ENCODE measurements at regions not wholly inside any gene's neighbourhood (a gene's known extent, or its start where the extent isn't known, plus 50 kb on each side); places are given as distances from the start of the nearest gene placed in this dataset.

GRCh38 chr5:98570661-98571191, 202.7 kb upstream of the RGMB start:
- H3K9me3 ChIP-seq (ENCODE audit: control insufficient read depth in 1 of 2, low read length in 2 of 2) = no peaks in the 10 kb centered on the region
- H3K4me1 ChIP-seq (ENCODE audit: control insufficient read depth in 1 of 2, insufficient read depth in 2 of 2, low read length in 2 of 2) = peaks cover 0 to 10% of the 10 kb centered on the region in 2 donors
- no peak overlapping the region for H3K27ac ChIP-seq (ENCODE audit: low read depth, low read length)
- no peaks in the 10 kb centered on the region for H3K36me3 ChIP-seq (ENCODE audit: control insufficient read depth in 1 of 2, insufficient read depth in 2 of 2, low read length in 2 of 2)
- H3K4me3 ChIP-seq (ENCODE audit: low read depth in 1 of 2, low read length in 2 of 2) = no peak overlapping the region
- H3K9ac ChIP-seq (ENCODE audit: low read depth in 1 of 2, low read length in 2 of 2) = no peak overlapping the region
- no peaks in the 10 kb centered on the region for H3K27me3 ChIP-seq (ENCODE audit: control insufficient read depth in 1 of 2, insufficient read depth in 2 of 2, low read length in 2 of 2)

- H3K36me3 ChIP-seq (ENCODE audit: control insufficient read depth in 1 of 2, insufficient read depth in 2 of 2, low read length in 2 of 2) = no peaks in the 10 kb centered on the region
- peaks cover 0 to 10% of the 10 kb centered on the region in 2 donors for H3K4me1 ChIP-seq (ENCODE audit: control insufficient read depth in 1 of 2, insufficient read depth in 2 of 2, low read length in 2 of 2)
- H3K9me3 ChIP-seq (ENCODE audit: control insufficient read depth in 1 of 2, low read length in 2 of 2) = no peaks in the 10 kb centered on the region
- no peaks in the 10 kb centered on the region for H3K27me3 ChIP-seq (ENCODE audit: control insufficient read depth in 1 of 2, insufficient read depth in 2 of 2, low read length in 2 of 2)
- no peak overlapping the region for H3K9ac ChIP-seq (ENCODE audit: low read depth in 1 of 2, low read length in 2 of 2)
- H3K27ac ChIP-seq (ENCODE audit: low read depth, low read length) = no peak overlapping the region
- no peak overlapping the region for H3K4me3 ChIP-seq (ENCODE audit: low read depth in 1 of 2, low read length in 2 of 2)
Observed at GRCh38 chr5:98573834-98574320, 199.6 kb upstream of the RGMB start.

DNA sequence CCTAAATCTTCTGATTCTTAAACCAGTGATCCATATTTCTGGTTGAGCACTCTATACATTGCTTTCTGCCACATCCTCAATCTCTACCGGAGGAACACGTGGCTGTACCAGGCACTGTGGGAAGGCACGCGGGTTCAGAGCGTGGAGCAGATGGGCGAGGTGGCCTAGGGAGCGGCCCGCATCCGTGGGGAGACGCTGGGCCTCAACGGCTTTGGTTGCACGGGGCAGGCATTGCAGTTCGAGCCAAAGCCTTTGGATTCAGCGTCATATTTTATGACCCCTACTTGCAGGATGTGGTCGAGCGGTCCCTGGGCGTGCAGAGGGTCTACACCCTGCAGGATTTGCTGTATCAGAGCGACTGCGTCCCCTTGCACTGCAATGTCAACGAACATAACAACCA, 197.2 kb upstream of the RGMB start:
- Histone ChIP-seq H3K27ac (ENCODE audit: low read depth, low read length) (no peak overlapping the region), H3K4me1 (ENCODE audit: control insufficient read depth in 1 of 2, insufficient read depth in 2 of 2, low read length in 2 of 2) (no peaks in the 10 kb centered on the region), H3K36me3 (ENCODE audit: control insufficient read depth in 1 of 2, insufficient read depth in 2 of 2, low read length in 2 of 2) (no peaks in the 10 kb centered on the region), H3K9me3 (ENCODE audit: control insufficient read depth in 1 of 2, low read length in 2 of 2) (no peaks in the 10 kb centered on the region), H3K9ac (ENCODE audit: low read depth in 1 of 2, low read length in 2 of 2) (no peak overlapping the region), H3K27me3 (ENCODE audit: control insufficient read depth in 1 of 2, insufficient read depth in 2 of 2, low read length in 2 of 2) (no peaks in the 10 kb centered on the region), H3K4me3 (ENCODE audit: low read depth in 1 of 2, low read length in 2 of 2) (no peak overlapping the region)

DNA sequence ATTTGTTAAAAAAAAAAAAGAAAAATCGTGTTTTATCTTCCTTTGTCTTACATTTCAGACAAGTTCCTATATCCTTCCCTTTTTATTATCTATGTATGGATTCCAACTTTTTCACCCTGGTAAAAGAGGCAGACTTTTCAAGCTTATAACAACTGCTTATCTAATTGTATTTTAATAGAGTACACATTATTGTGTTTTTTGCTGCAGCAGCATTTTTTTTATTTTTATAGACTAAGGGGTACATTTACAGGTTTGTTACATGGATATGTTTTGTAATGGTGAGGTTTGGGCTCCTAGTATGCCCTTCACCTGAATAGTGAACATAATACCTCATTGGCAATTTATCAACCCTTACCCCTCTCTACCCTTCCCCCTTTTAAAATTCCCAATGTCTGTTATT, 195.0 kb upstream of the RGMB start:
- Histone ChIP-seq H3K36me3 (ENCODE audit: control insufficient read depth in 1 of 2, insufficient read depth in 2 of 2, low read length in 2 of 2) (no peaks in the 10 kb centered on the region), H3K27ac (ENCODE audit: low read depth, low read length) (no peak overlapping the region), H3K9ac (ENCODE audit: low read depth in 1 of 2, low read length in 2 of 2) (no peak overlapping the region), H3K4me1 (ENCODE audit: control insufficient read depth in 1 of 2, insufficient read depth in 2 of 2, low read length in 2 of 2) (no peaks in the 10 kb centered on the region), H3K27me3 (ENCODE audit: control insufficient read depth in 1 of 2, insufficient read depth in 2 of 2, low read length in 2 of 2) (no peaks in the 10 kb centered on the region), H3K9me3 (ENCODE audit: control insufficient read depth in 1 of 2, low read length in 2 of 2) (no peaks in the 10 kb centered on the region), H3K4me3 (ENCODE audit: low read depth in 1 of 2, low read length in 2 of 2) (no peak overlapping the region)

DNA sequence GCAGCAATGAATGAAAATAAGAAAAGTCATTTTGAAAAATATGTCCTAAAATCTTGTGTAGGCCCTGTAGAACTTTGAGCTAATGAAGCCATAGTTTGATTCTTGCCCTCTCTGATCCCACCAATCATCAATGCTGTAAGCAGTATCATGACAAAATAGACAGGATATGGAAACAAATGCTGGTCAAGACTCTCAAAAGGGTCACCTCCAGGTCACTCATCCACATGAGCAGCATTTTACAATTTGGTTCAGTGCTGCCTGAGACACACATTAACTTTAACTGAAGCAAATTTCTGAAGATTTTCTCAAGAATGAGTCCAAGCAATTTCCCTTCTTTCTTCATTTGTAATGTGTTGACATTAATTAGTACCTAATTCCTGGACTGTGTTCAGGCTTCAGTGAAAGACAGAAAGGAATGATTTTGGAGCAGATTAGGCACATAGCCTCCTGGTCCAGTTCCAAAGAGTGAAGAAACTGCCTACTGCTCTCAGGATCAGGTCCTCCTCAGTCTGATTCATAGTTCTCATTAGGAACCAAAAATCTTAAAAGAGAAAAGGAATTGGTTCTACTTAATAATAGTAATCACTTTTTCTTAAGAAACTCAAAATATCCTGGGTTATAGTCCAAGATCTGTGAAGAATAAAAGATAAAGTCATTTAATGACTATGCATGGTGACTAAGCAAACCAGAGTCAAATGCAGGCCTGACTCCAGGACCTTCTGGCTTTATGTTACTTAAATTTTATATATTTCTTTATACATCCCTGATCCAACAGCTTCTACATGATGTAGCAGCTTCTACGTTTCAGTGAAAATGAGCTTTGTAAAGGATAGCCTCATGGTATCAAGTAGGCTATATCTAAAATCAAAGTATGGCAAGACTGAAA, 192.1 kb upstream of the RGMB start:
- Histone ChIP-seq H3K4me3 (ENCODE audit: low read depth in 1 of 2, low read length in 2 of 2) (no peak overlapping the region), H3K27me3 (ENCODE audit: control insufficient read depth in 1 of 2, insufficient read depth in 2 of 2, low read length in 2 of 2) (no peaks in the 10 kb centered on the region), H3K9me3 (ENCODE audit: control insufficient read depth in 1 of 2, low read length in 2 of 2) (no peaks in the 10 kb centered on the region), H3K4me1 (ENCODE audit: control insufficient read depth in 1 of 2, insufficient read depth in 2 of 2, low read length in 2 of 2) (no peaks in the 10 kb centered on the region), H3K9ac (ENCODE audit: low read depth in 1 of 2, low read length in 2 of 2) (no peak overlapping the region), H3K27ac (ENCODE audit: low read depth, low read length) (no peak overlapping the region), H3K36me3 (ENCODE audit: control insufficient read depth in 1 of 2, insufficient read depth in 2 of 2, low read length in 2 of 2) (no peaks in the 10 kb centered on the region)

DNA sequence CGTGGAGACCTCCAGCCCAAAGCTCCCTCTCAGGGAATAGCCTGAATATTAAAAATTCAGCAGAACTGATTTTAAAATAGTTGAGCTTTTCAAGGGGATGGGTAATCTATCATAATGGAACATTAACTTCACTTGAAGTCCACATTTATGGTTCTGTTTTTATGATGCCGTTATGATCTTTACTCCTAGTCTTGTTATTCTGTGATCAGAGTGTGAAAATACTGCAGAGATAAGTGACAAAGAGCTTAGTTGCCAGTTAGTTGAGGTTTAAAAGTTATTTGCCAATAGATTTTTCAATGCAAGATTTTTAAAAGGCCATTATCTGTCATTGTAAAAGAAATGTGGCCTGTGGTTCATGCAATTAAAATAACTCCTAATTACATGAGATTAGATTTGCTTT, 189.9 kb upstream of the RGMB start:
- no peak overlapping the region for H3K27ac ChIP-seq (ENCODE audit: low read depth, low read length)
- H3K27me3 ChIP-seq (ENCODE audit: control insufficient read depth in 1 of 2, insufficient read depth in 2 of 2, low read length in 2 of 2) = no peaks in the 10 kb centered on the region
- no peaks in the 10 kb centered on the region for H3K9me3 ChIP-seq (ENCODE audit: control insufficient read depth in 1 of 2, low read length in 2 of 2)
- no peak overlapping the region for H3K4me3 ChIP-seq (ENCODE audit: low read depth in 1 of 2, low read length in 2 of 2)
- H3K36me3 ChIP-seq (ENCODE audit: control insufficient read depth in 1 of 2, insufficient read depth in 2 of 2, low read length in 2 of 2) = no peaks in the 10 kb centered on the region
- no peak overlapping the region for H3K9ac ChIP-seq (ENCODE audit: low read depth in 1 of 2, low read length in 2 of 2)
- H3K4me1 ChIP-seq (ENCODE audit: control insufficient read depth in 1 of 2, insufficient read depth in 2 of 2, low read length in 2 of 2) = peaks cover 0 to 3% of the 10 kb centered on the region in 2 donors

- no peak overlapping the region for H3K4me3 ChIP-seq (ENCODE audit: low read depth in 1 of 2, low read length in 2 of 2)
- no peaks in the 10 kb centered on the region for H3K27me3 ChIP-seq (ENCODE audit: control insufficient read depth in 1 of 2, insufficient read depth in 2 of 2, low read length in 2 of 2)
- H3K9ac ChIP-seq (ENCODE audit: low read depth in 1 of 2, low read length in 2 of 2) = no peak overlapping the region
- no peaks in the 10 kb centered on the region for H3K36me3 ChIP-seq (ENCODE audit: control insufficient read depth in 1 of 2, insufficient read depth in 2 of 2, low read length in 2 of 2)
- H3K27ac ChIP-seq (ENCODE audit: low read depth, low read length) = no peak overlapping the region
- peaks cover 0 to 3% of the 10 kb centered on the region in 2 donors for H3K4me1 ChIP-seq (ENCODE audit: control insufficient read depth in 1 of 2, insufficient read depth in 2 of 2, low read length in 2 of 2)
- no peaks in the 10 kb centered on the region for H3K9me3 ChIP-seq (ENCODE audit: control insufficient read depth in 1 of 2, low read length in 2 of 2)
Observed at GRCh38 chr5:98585661-98586310, 187.7 kb upstream of the RGMB start.

DNA sequence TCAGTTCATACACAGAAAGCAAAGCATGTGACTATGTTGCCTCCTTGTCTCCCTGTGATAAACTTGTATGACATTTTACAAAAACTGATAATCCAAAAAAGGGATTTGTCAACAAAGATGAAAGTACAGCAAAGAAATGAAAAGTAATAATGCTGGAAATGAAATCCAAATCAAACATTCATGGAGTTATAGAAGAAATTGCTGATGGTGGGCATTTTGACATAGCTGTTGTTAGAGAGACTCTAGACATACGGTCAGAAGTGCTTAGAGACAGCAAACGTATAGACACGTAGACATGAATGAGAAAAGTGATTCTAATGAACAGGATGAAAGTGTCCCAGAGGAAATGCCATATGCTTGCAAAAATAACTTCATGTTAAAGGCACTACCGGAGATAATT, 186.9 kb upstream of the RGMB start:
- Histone ChIP-seq H3K27ac (ENCODE audit: low read depth, low read length) (no peak overlapping the region), H3K9ac (ENCODE audit: low read depth in 1 of 2, low read length in 2 of 2) (no peak overlapping the region), H3K9me3 (ENCODE audit: control insufficient read depth in 1 of 2, low read length in 2 of 2) (no peaks in the 10 kb centered on the region), H3K36me3 (ENCODE audit: control insufficient read depth in 1 of 2, insufficient read depth in 2 of 2, low read length in 2 of 2) (no peaks in the 10 kb centered on the region), H3K4me3 (ENCODE audit: low read depth in 1 of 2, low read length in 2 of 2) (no peak overlapping the region), H3K27me3 (ENCODE audit: control insufficient read depth in 1 of 2, insufficient read depth in 2 of 2, low read length in 2 of 2) (no peaks in the 10 kb centered on the region), H3K4me1 (ENCODE audit: control insufficient read depth in 1 of 2, insufficient read depth in 2 of 2, low read length in 2 of 2) (peaks cover 0 to 3% of the 10 kb centered on the region in 2 donors)

- no peaks in the 10 kb centered on the region for H3K27me3 ChIP-seq (ENCODE audit: control insufficient read depth in 1 of 2, insufficient read depth in 2 of 2, low read length in 2 of 2)
- H3K36me3 ChIP-seq (ENCODE audit: control insufficient read depth in 1 of 2, insufficient read depth in 2 of 2, low read length in 2 of 2) = no peaks in the 10 kb centered on the region
- no peaks in the 10 kb centered on the region for H3K9me3 ChIP-seq (ENCODE audit: control insufficient read depth in 1 of 2, low read length in 2 of 2)
- no peak overlapping the region for H3K27ac ChIP-seq (ENCODE audit: low read depth, low read length)
- peaks cover 0 to 3% of the 10 kb centered on the region in 2 donors for H3K4me1 ChIP-seq (ENCODE audit: control insufficient read depth in 1 of 2, insufficient read depth in 2 of 2, low read length in 2 of 2)
- H3K4me3 ChIP-seq (ENCODE audit: low read depth in 1 of 2, low read length in 2 of 2) = no peak overlapping the region
- H3K9ac ChIP-seq (ENCODE audit: low read depth in 1 of 2, low read length in 2 of 2) = no peak overlapping the region
Observed at GRCh38 chr5:98587166-98587565, 186.3 kb upstream of the RGMB start.

DNA sequence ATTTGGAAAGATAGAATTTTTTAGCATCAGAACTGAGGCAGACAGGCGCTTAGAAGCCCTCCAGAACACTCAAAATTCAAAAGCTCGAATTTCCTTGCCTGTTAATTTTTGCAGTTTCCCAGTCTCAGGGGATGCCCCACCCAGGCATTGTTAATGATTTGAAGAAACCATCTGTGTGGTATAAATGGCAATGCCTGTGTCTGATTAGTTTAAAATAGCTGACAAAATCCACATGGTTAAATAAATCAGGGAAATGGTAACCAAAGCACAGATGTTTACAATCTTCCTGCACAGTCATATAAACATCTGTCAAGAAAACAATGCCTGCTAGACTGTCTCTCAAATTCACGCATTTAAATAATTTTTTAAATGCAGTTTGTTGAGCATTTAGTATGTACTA, 185.2 kb upstream of the RGMB start:
- Histone ChIP-seq H3K36me3 (ENCODE audit: control insufficient read depth in 1 of 2, insufficient read depth in 2 of 2, low read length in 2 of 2) (no peaks in the 10 kb centered on the region), H3K9me3 (ENCODE audit: control insufficient read depth in 1 of 2, low read length in 2 of 2) (no peaks in the 10 kb centered on the region), H3K27ac (ENCODE audit: low read depth, low read length) (no peak overlapping the region), H3K4me3 (ENCODE audit: low read depth in 1 of 2, low read length in 2 of 2) (no peak overlapping the region), H3K4me1 (ENCODE audit: control insufficient read depth in 1 of 2, insufficient read depth in 2 of 2, low read length in 2 of 2) (peaks cover 0 to 6% of the 10 kb centered on the region in 2 donors), H3K27me3 (ENCODE audit: control insufficient read depth in 1 of 2, insufficient read depth in 2 of 2, low read length in 2 of 2) (no peaks in the 10 kb centered on the region), H3K9ac (ENCODE audit: low read depth in 1 of 2, low read length in 2 of 2) (no peak overlapping the region)

All from duodenal mucosa (tissue), 2 donors.